Dedifferentiated amniotic fluid mesenchymal stem cell (primary cell): ENCODE measurements at regions not wholly inside any gene's neighbourhood (a gene's known extent, or its start where the extent isn't known, plus 50 kb on each side); places are given as distances from the start of the nearest gene placed in this dataset.

Experiments used
- DNase-seq: peaks from one replicate; pipeline ENCODE4 v3.0.0-alpha.2; 2016; ENCODE audit errors: extremely low spot score

DNA sequence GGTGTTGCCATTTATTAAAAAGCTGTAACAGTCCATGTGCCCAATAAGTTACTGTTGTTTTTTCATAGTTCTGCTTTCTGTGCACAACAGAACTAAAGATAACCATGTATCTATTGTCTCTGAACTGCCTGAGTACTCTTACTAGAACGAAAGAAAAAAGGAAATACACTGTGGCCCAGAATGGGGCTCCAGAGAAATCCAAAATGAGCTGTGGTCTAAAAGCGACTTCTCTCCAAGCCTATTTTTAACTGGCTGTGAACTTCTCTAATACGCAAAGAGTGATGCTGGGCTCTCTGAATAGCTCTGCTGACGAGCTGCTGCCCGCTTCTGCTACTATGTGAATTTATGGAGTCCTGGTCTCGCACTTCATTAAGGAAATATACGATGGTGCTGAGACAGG, 56.2 kb upstream of the LPP start:
- DNase-seq, result no peak

DNA sequence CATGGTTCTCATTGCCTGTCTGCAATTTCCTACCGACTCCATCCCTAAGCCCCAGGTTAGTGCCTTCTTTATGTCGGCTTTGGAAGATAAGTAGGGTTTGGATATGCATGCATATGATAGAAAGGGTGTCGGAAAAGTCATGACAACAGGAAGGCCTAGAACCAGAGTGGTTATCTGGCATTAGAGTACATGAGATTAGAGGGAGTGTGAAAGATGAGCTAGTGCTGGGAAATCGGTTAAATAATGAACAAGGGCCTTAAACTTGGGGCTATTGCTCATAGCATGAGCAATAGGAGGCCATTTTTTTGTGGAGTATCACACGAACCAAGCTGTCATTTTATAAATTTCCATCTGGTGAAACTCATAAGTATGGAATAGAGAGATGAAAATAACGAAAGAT, 54.0 kb upstream of the LPP start:
- no peak for DNase-seq

GRCh38 chr3:188102861-188103547, 51.0 kb upstream of the LPP start:
- no peak for DNase-seq

- DNase-seq, result no peak
Measured at GRCh38 chr3:188104050-188104449, 49.9 kb upstream of the LPP start.
